Endothelial cell of umbilical vein (primary cell): ENCODE measurements at regions not wholly inside any gene's neighbourhood (a gene's known extent, or its start where the extent isn't known, plus 50 kb on each side); places are given as distances from the start of the nearest gene placed in this dataset.

Experiments
- BruUV-seq: library from RNA; stranded (reverse); fragments of 400-500 nt; replicated peaks from 2 replicates; lab custom pipeline; 2021; lab: Mats Ljungman, UMichigan
- CTCF ChIA-PET: fragments of 300-600, 350-600 bp; sonication (Branson Sonifier 250); formaldehyde crosslinking; loops from one replicate; lab custom pipeline; 2021; ENCODE audit warnings: antibody characterized with exemption, inconsistent platforms; lab: Charles Lee
- POLR2A ChIA-PET: fragments of 300-600, 350-600 bp; sonication (Branson Sonifier 250); formaldehyde crosslinking; loops from one replicate; lab custom pipeline; 2021; ENCODE audit warnings: antibody characterized with exemption, inconsistent platforms; lab: Charles Lee
- DNase-seq: peaks from one replicate; pipeline ENCODE4 v3.0.0-alpha.2; 2011; ENCODE audit warnings: low read depth, low spot score
- FAIRE-seq: peaks from 2 replicates; lab custom pipeline; 2011; peaks lifted over from hg19 to GRCh38; lab: Jason Lieb, UNC
- H2AFZ ChIP-seq: 2 replicates; pipeline ENCODE4 v1.6.0; 2012; ENCODE audit warnings: low read depth, low read length, control low read depth, inconsistent platforms
- H3K27ac ChIP-seq: 2 replicates; pipeline ENCODE4 v1.5.1; 2011; ENCODE audit warnings: low read depth, mild to moderate bottlenecking, control low read depth, low read length, moderate library complexity; ENCODE audit not compliant: insufficient read depth
- H3K27me3 ChIP-seq, 2 experiments: 2 replicates each; pipeline versions ENCODE4 v1.6.0 to v1.6.1; 2011; ENCODE audit warnings: low read length in 2 of 2, mixed read lengths in 1 of 2; ENCODE audit not compliant: control insufficient read depth in 2 of 2, insufficient read depth in 2 of 2
- H3K36me3 ChIP-seq, 2 experiments: 2 replicates in 1 of 2; 3 replicates in 1 of 2; pipeline ENCODE4 v1.5.1; 2011; ENCODE audit warnings: low read length in 2 of 2, mild to moderate bottlenecking in 1 of 2, moderate library complexity in 1 of 2; ENCODE audit not compliant: control insufficient read depth in 2 of 2, insufficient read depth in 2 of 2; ENCODE audit errors: extremely low read depth in 1 of 2
- H3K4me1 ChIP-seq: 3 replicates; pipeline ENCODE4 v1.5.1; 2011; ENCODE audit warnings: mild to moderate bottlenecking, low read length; ENCODE audit not compliant: control insufficient read depth, insufficient read depth; ENCODE audit errors: extremely low read depth
- H3K4me2 ChIP-seq: 2 replicates; pipeline ENCODE4 v1.6.1; 2011; ENCODE audit warnings: low read length, control low read depth, mixed read lengths; ENCODE audit not compliant: insufficient read depth
- H3K4me3 ChIP-seq, 3 experiments: fragments of 200-600 bp in 1 of 3; sonication (generic), shearing (Covaris generic) in 1 of 3; replicated peaks in 1 of 3; 2 replicates each; pipeline ENCODE4 v1.5.1; 2011 to 2016; ENCODE audit warnings: control low read depth in 3 of 3, low read length in 3 of 3, mild to moderate bottlenecking in 2 of 3, inconsistent platforms in 1 of 3, low read depth in 1 of 3, moderate library complexity in 1 of 3; ENCODE audit not compliant: insufficient read depth in 1 of 3
- H3K79me2 ChIP-seq: 2 replicates; pipeline ENCODE4 v1.6.0; 2012; ENCODE audit warnings: low read length, inconsistent platforms; ENCODE audit not compliant: control insufficient read depth, insufficient read depth
- H3K9ac ChIP-seq: replicated peaks from 2 replicates; pipeline ENCODE3; 2011; ENCODE audit warnings: low read length, control low read depth; ENCODE audit not compliant: insufficient read depth; ENCODE audit errors: extremely low read depth
- H3K9me1 ChIP-seq: replicated peaks from 3 replicates; pipeline ENCODE4 v1.6.0; 2011; ENCODE audit warnings: mild to moderate bottlenecking, low read length; ENCODE audit not compliant: control insufficient read depth, insufficient read depth; ENCODE audit errors: extremely low read depth
- H3K9me3 ChIP-seq: replicated peaks from 2 replicates; pipeline ENCODE4 v1.5.1; 2012; ENCODE audit warnings: low read length, inconsistent platforms; ENCODE audit not compliant: control insufficient read depth, insufficient read depth
- H4K20me1 ChIP-seq: replicated peaks from 2 replicates; pipeline ENCODE3; 2011; ENCODE audit warnings: mild to moderate bottlenecking, low read length; ENCODE audit not compliant: control insufficient read depth, insufficient read depth; ENCODE audit errors: extremely low read depth
- CTCF ChIP-seq, 2 donors: IDR thresholded peaks; 1 replicate in 1 of 2; 2 replicates in 1 of 2; pipeline ENCODE4 v1.5.1; 2011; ENCODE audit warnings: low read length in 2 of 2, mild to moderate bottlenecking in 2 of 2, moderate library complexity in 2 of 2, control low read depth in 1 of 2, inconsistent platforms in 1 of 2, low read depth in 1 of 2; ENCODE audit not compliant: insufficient read depth in 1 of 2; ENCODE audit errors: extremely low read depth in 1 of 2
- EZH2 ChIP-seq: IDR thresholded peaks from 2 replicates; pipeline ENCODE4 v1.6.1; 2012; ENCODE audit warnings: borderline replicate concordance, low read depth, mild to moderate bottlenecking, moderate library complexity, low read length, inconsistent platforms; ENCODE audit not compliant: severe bottlenecking
- FOS ChIP-seq: IDR thresholded peaks from 2 replicates; pipeline ENCODE4 v1.6.1; 2011; ENCODE audit warnings: mild to moderate bottlenecking, low read length, moderate library complexity, borderline replicate concordance; ENCODE audit not compliant: insufficient read depth
- GATA2 ChIP-seq: IDR thresholded peaks from 2 replicates; pipeline ENCODE4 v1.7.0; 2011; ENCODE audit warnings: low read depth, mild to moderate bottlenecking, moderate library complexity, mixed read lengths, low read length; ENCODE audit not compliant: insufficient read length, insufficient read depth
- JUN ChIP-seq: IDR thresholded peaks from 2 replicates; pipeline ENCODE4 v1.6.1; 2011; ENCODE audit warnings: borderline replicate concordance, low read depth; ENCODE audit not compliant: insufficient read length, insufficient read depth
- MAX ChIP-seq: IDR thresholded peaks from 2 replicates; pipeline ENCODE4 v1.6.1; 2011; ENCODE audit not compliant: insufficient read depth, insufficient read length
- MYC ChIP-seq: IDR thresholded peaks from one replicate; pipeline ENCODE4 v1.6.1; 2011; ENCODE audit warnings: mild to moderate bottlenecking, low read depth, low read length
- POLR2A ChIP-seq: IDR thresholded peaks from 2 replicates; pipeline ENCODE4 v1.6.1; 2012; ENCODE audit warnings: low read depth, mild to moderate bottlenecking, control low read depth, low read length
- POLR2AphosphoS5 ChIP-seq: IDR thresholded peaks from 2 replicates; pipeline ENCODE4 v1.6.1; 2012; ENCODE audit warnings: low read depth, mild to moderate bottlenecking, control low read depth, low read length, moderate library complexity; ENCODE audit not compliant: insufficient read depth
- dilution Hi-C: fragments of 300-500 bp; cut with MboI; formaldehyde crosslinking; loops from one replicate; pipeline ENCODE4 v1.15.0; 2019; ENCODE audit warnings: low sequenced_read_pairs; ENCODE audit not compliant: extremely low pct_ligation_motif_present
- intact Hi-C: fragments of 100-400 bp; cut with micrococcal nuclease; formaldehyde crosslinking; loops from one replicate; pipeline ENCODE4 v1.10.0; 2022

- dilution Hi-C loops: no loop called here
- no peaks in the 10 kb centered on the region for H3K79me2 ChIP-seq
- TF ChIP-seq POLR2AphosphoS5 (no peak), EZH2 (no peak), CTCF (IDR thresholded peaks at IDR 0.05; ENCODE audit: extremely low read depth in 1 of 2, insufficient read depth in 1 of 2, low read depth in 1 of 2, low read length in 2 of 2) (no peak), JUN (no peak), GATA2 (no peak), POLR2A (no peak), MAX (no peak), FOS (no peak), MYC (no peak)
- BruUV-seq: no TSS peak
- no peak overlapping the region for H3K27ac ChIP-seq
- ChIA-PET CTCF (interaction anchor here (1.6 kb wide), 1 partner anchor 9 kb away, joined by 10 read pairs; no protein-coding TSS in a partner anchor), POLR2A (no interaction called here)
- no peak overlapping the region for H3K4me3 ChIP-seq
- H3K4me1 ChIP-seq: no peaks in the 10 kb centered on the region
- FAIRE-seq (no peak), DNase-seq (no peak)
- H3K9ac ChIP-seq: no peak overlapping the region
- H3K4me2 ChIP-seq: no peak overlapping the region
- intact Hi-C loops: no loop called here
- no peaks in the 10 kb centered on the region for H4K20me1 ChIP-seq
- peaks cover 7 to 27% of the 10 kb centered on the region in 2 experiments for H3K27me3 ChIP-seq
- no peak overlapping the region for H2AFZ ChIP-seq
- no peaks in the 10 kb centered on the region for H3K9me1 ChIP-seq
- no peaks in the 10 kb centered on the region for H3K36me3 ChIP-seq
- H3K9me3 ChIP-seq: no peaks in the 10 kb centered on the region
Observed at GRCh38 chr1:78325293-78325692, 165.5 kb upstream of the PTGFR start.
